ENCODE measurements at regions not wholly inside any gene's neighbourhood (a gene's known extent, or its start where the extent isn't known, plus 50 kb on each side); places are given as distances from the start of the nearest gene placed in this dataset.

GRCh38 chrX:39427492-39427891, 626.2 kb downstream of the MID1IP1 start:
- RAD21 ChIA-PET (ENCODE audit: low non-redundant PET in 1 of 2, low total read pairs in 2 of 2, uncharacterized antibody in 2 of 2, unreplicated experiment in 2 of 2) = no interaction called here
- no peak for ATAC-seq
- no peaks in the 10 kb centered on the region for H3K27me3 ChIP-seq (ENCODE audit: insufficient read depth, low read length)
- H3K9me2 ChIP-seq (ENCODE audit: insufficient read depth) = no peaks in the 10 kb centered on the region
- CTCF ChIA-PET = no interaction called here
- no peak overlapping the region for H2AFZ ChIP-seq (ENCODE audit: low read depth, low read length, poor library complexity, severe bottlenecking)
- no peak for DNase-seq (ENCODE audit: low read depth, low spot score)
- H3K4me2 ChIP-seq (ENCODE audit: low read length) = no peak overlapping the region
- peaks cover 0 to 8% of the 10 kb centered on the region in 2 experiments; a peak in 1 of 4 replicates for H3K4me1 ChIP-seq (ENCODE audit: control insufficient read depth in 1 of 2, insufficient read depth in 2 of 2, low read length in 2 of 2)
- POLR2A ChIA-PET = no interaction called here
- no peaks in the 10 kb centered on the region for H4K20me1 ChIP-seq (ENCODE audit: insufficient read depth)
- no peaks in the 10 kb centered on the region for H3K36me3 ChIP-seq (ENCODE audit: control insufficient read depth in 1 of 2, insufficient read depth in 2 of 2, low read length in 2 of 2)
- intact Hi-C loops (cut with micrococcal nuclease) = no loop called here
- no peaks in the 10 kb centered on the region for H3K79me2 ChIP-seq (ENCODE audit: insufficient read depth, low read length)
- H3K9me3 ChIP-seq (ENCODE audit: control insufficient read depth in 1 of 2, insufficient read depth in 1 of 2, low read depth in 1 of 2, low read length in 2 of 2) = no peaks in the 10 kb centered on the region
- H3K9ac ChIP-seq (ENCODE audit: low read length) = no peak overlapping the region
- H3K27ac ChIP-seq (ENCODE audit: low read depth, low read length) = no peak overlapping the region
- TF ChIP-seq REST (IDR thresholded peaks at IDR 0.05; ENCODE audit: low read depth) = no peak
- TF ChIP-seq ZBTB33 (IDR thresholded peaks at IDR 0.05; ENCODE audit: extremely low read depth, insufficient replicate concordance, low read length) = no peak
- TF ChIP-seq ZFX (IDR thresholded peaks at IDR 0.05) = no peak
- no peak for TF ChIP-seq CTCF (IDR thresholded peaks at IDR 0.05 in 2 of 3, conservative IDR thresholded peaks at IDR 0.05 in 1 of 3; ENCODE audit: borderline replicate concordance in 1 of 3, insufficient read depth in 1 of 3, low read depth in 2 of 3, low read length in 2 of 3)
- TF ChIP-seq TCF7L2 (IDR thresholded peaks at IDR 0.05; ENCODE audit: borderline replicate concordance, extremely low read depth, insufficient read depth, insufficient read length) = no peak
- no peak for TF ChIP-seq MAX (IDR thresholded peaks at IDR 0.05)
- TF ChIP-seq RAD21 (IDR thresholded peaks at IDR 0.05; ENCODE audit: low read depth) = no peak
- no peak for TF ChIP-seq CEBPB (IDR thresholded peaks at IDR 0.05; ENCODE audit: low read depth)
- H3K4me3 ChIP-seq (replicated peaks in 1 of 2; ENCODE audit: low read depth in 1 of 2, low read length in 2 of 2) = no peak overlapping the region
- no TSS peak for BruUV-seq (replicated peaks)

All from HCT116 (cell line).